Sigmoid colon (tissue), 6 donors: ENCODE measurements at regions not wholly inside any gene's neighbourhood (a gene's known extent, or its start where the extent isn't known, plus 50 kb on each side); places are given as distances from the start of the nearest gene placed in this dataset.

Experiments used
- DNase-seq: peaks from one replicate; pipeline ENCODE4 v3.0.0-alpha.2; 2019
- H3K27ac ChIP-seq, 4 donors: fragments of 200-600 bp; sonication (generic); one replicate each; pipeline ENCODE4 v1.5.1; 2016 to 2019; ENCODE audit warnings: mild to moderate bottlenecking in 1 of 4
- H3K27me3 ChIP-seq, 3 donors: fragments of 200-600 bp; sonication (generic); one replicate each; pipeline ENCODE4 v1.5.1; 2019; ENCODE audit warnings: mild to moderate bottlenecking in 1 of 3
- H3K36me3 ChIP-seq, 4 donors: fragments of 200-600 bp; sonication (generic); one replicate each; pipeline ENCODE4 v1.5.1; 2016 to 2019
- H3K4me1 ChIP-seq, 4 donors: fragments of 200-600 bp; sonication (generic); one replicate each; pipeline ENCODE4 v1.5.1; 2017 to 2019
- H3K4me3 ChIP-seq, 4 donors: fragments of 200-600 bp; sonication (generic); one replicate each; pipeline ENCODE4 v1.5.1; 2017 to 2019; ENCODE audit warnings: mild to moderate bottlenecking in 2 of 4, moderate library complexity in 1 of 4
- H3K9me3 ChIP-seq, 4 donors: fragments of 200-600 bp in 3 of 4; sonication (generic) in 3 of 4; one replicate each; pipeline versions ENCODE4 v1.5.1 to v1.6.1; 2013 to 2019
- EP300 ChIP-seq, 4 donors: sonication (generic); formaldehyde crosslinking; IDR thresholded peaks; one replicate each; pipeline ENCODE4 v1.6.1; 2017; ENCODE audit warnings: antibody characterized with exemption in 4 of 4
- POLR2A ChIP-seq, 2 donors: fragments of 450-650 bp; IDR thresholded peaks; one replicate each; pipeline ENCODE4 v1.6.1; 2016; ENCODE audit warnings: antibody characterized with exemption in 2 of 2, mild to moderate bottlenecking in 2 of 2, moderate library complexity in 2 of 2
- POLR2AphosphoS5 ChIP-seq, 4 donors: sonication (generic); formaldehyde crosslinking; IDR thresholded peaks; one replicate each; pipeline ENCODE4 v1.6.1; 2017; ENCODE audit warnings: antibody characterized with exemption in 4 of 4
- WGBS, 2 donors: extraction: QIAGEN DNeasy Blood & Tissue Kit; methylation state at CpG; one replicate each; pipeline ENCODE4 v1.1.7; 2013; 5-methylcytosine and 5-hydroxymethylcytosine counted together
- intact Hi-C: fragments of 100-400 bp; cut with DNase I; formaldehyde crosslinking; loops from one replicate; pipeline ENCODE4 v1.15.1; 2023
- TF ChIP-seq, protein P1 (sequence below), 4 experiments: fragments of 450-650 bp in 3 of 4; fragments of 200-600 bp in 1 of 4; IDR thresholded peaks; one replicate each; pipeline ENCODE4 v1.5.1; 2016 to 2019; ENCODE audit warnings: antibody characterized with exemption in 4 of 4, mild to moderate bottlenecking in 3 of 4, moderate library complexity in 2 of 4
- donor health status: healthy with polysubstance abuse.
- donor health status: healthy.

GRCh38 chr4:14334166-14334565 lies 668.1 kb upstream of the CPEB2 start:
- Histone ChIP-seq H3K36me3 (no peaks in the 10 kb centered on the region), H3K4me1 (no peaks in the 10 kb centered on the region), H3K9me3 (no peaks in the 10 kb centered on the region), H3K27ac (no peak overlapping the region), H3K27me3 (no peaks in the 10 kb centered on the region), H3K4me3 (no peak overlapping the region)
- DNase-seq = no peak
- no peak for TF ChIP-seq POLR2A (IDR thresholded peaks at IDR 0.05)
- intact Hi-C loops = no loop called here

- intact Hi-C loops = no loop called here
- no peak overlapping the region for H3K27ac ChIP-seq
- H3K27me3 ChIP-seq = no peaks in the 10 kb centered on the region
- no peaks in the 10 kb centered on the region for H3K4me1 ChIP-seq
- no peaks in the 10 kb centered on the region for H3K9me3 ChIP-seq
- DNase-seq = no peak
- TF ChIP-seq POLR2A (IDR thresholded peaks at IDR 0.05) (no peak), EP300 (IDR thresholded peaks at IDR 0.05) (no peak), POLR2AphosphoS5 (IDR thresholded peaks at IDR 0.05) (no peak)
- TF ChIP-seq, protein P1, sequence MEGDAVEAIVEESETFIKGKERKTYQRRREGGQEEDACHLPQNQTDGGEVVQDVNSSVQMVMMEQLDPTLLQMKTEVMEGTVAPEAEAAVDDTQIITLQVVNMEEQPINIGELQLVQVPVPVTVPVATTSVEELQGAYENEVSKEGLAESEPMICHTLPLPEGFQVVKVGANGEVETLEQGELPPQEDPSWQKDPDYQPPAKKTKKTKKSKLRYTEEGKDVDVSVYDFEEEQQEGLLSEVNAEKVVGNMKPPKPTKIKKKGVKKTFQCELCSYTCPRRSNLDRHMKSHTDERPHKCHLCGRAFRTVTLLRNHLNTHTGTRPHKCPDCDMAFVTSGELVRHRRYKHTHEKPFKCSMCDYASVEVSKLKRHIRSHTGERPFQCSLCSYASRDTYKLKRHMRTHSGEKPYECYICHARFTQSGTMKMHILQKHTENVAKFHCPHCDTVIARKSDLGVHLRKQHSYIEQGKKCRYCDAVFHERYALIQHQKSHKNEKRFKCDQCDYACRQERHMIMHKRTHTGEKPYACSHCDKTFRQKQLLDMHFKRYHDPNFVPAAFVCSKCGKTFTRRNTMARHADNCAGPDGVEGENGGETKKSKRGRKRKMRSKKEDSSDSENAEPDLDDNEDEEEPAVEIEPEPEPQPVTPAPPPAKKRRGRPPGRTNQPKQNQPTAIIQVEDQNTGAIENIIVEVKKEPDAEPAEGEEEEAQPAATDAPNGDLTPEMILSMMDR (IDR thresholded peaks at IDR 0.05) = no peak
- H3K4me3 ChIP-seq = no peak overlapping the region
- no peaks in the 10 kb centered on the region for H3K36me3 ChIP-seq
- WGBS, 2 donors = 94 to 97% methylated on average over 3 of the region's 3 CpGs
These were observed 666.4 kb upstream of the CPEB2 start for GRCh38 chr4:14335872-14336271.

GRCh38 chr4:14336656-14337055 lies 665.6 kb upstream of the CPEB2 start:
- intact Hi-C loops = no loop called here
- Histone ChIP-seq H3K27ac (no peak overlapping the region), H3K9me3 (no peaks in the 10 kb centered on the region), H3K4me3 (no peak overlapping the region), H3K4me1 (no peaks in the 10 kb centered on the region), H3K27me3 (no peaks in the 10 kb centered on the region), H3K36me3 (no peaks in the 10 kb centered on the region)
- WGBS, 2 donors = 46 to 66% methylated on average over 2 of the region's 2 CpGs
- no peak for DNase-seq
- TF ChIP-seq EP300 (IDR thresholded peaks at IDR 0.05) (no peak), POLR2A (IDR thresholded peaks at IDR 0.05) (no peak), POLR2AphosphoS5 (IDR thresholded peaks at IDR 0.05) (no peak)
- TF ChIP-seq, protein P1 (IDR thresholded peaks at IDR 0.05) = no peak

DNA sequence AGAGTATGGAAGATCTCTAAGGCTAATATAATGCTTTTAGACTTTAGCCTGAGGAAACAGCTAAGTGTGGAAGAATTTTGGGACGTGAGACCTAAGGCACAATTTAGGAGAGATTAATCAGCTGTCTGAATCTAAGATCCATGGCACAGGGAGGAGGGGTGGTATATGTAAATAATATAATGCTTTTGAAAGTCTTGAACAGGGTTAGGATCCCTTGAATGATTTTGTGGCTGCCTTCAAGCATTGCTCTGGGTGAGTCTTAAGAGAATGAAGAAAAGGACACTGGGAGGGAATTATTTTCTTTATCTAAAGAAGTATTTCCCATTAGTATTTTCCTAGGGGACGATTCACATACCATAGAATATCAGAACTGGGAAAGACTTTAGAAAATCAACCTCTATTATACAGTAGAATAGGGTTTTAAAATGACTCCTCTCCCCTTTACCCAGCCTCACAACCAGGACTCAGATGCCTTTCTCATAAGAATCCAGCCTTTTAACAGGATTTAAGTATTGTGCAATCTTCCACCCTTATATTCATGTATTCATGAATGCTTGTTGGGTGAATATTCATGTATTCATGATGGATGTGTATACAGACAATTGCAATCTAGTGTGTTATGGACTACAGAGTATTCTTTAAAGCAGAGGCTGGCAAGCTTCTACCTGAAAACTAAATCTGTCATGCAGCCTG lies 664.2 kb upstream of the CPEB2 start:
- no peaks in the 10 kb centered on the region for H3K9me3 ChIP-seq
- H3K27me3 ChIP-seq = no peaks in the 10 kb centered on the region
- WGBS, 2 donors = 68 to 76% methylated on average over 2 of the region's 2 CpGs
- no peaks in the 10 kb centered on the region for H3K4me1 ChIP-seq
- TF ChIP-seq POLR2AphosphoS5 (IDR thresholded peaks at IDR 0.05) (no peak), POLR2A (IDR thresholded peaks at IDR 0.05) (no peak), EP300 (IDR thresholded peaks at IDR 0.05) (no peak)
- TF ChIP-seq, protein P1 (IDR thresholded peaks at IDR 0.05) = no peak
- intact Hi-C loops = no loop called here
- H3K4me3 ChIP-seq = no peak overlapping the region
- H3K36me3 ChIP-seq = no peaks in the 10 kb centered on the region
- no peak overlapping the region for H3K27ac ChIP-seq
- no peak for DNase-seq

GRCh38 chr4:14338585-14339265 lies 663.6 kb upstream of the CPEB2 start:
- no peak for DNase-seq
- TF ChIP-seq, protein P1 (IDR thresholded peaks at IDR 0.05) = no peak
- TF ChIP-seq EP300 (IDR thresholded peaks at IDR 0.05) (no peak), POLR2A (IDR thresholded peaks at IDR 0.05) (no peak), POLR2AphosphoS5 (IDR thresholded peaks at IDR 0.05) (no peak)
- Histone ChIP-seq H3K36me3 (no peaks in the 10 kb centered on the region), H3K27ac (no peak overlapping the region), H3K27me3 (no peaks in the 10 kb centered on the region), H3K4me1 (no peaks in the 10 kb centered on the region), H3K9me3 (no peaks in the 10 kb centered on the region), H3K4me3 (no peak overlapping the region)
- intact Hi-C loops = no loop called here
- 81 to 86% methylated on average over 4 of the region's 4 CpGs for WGBS, 2 donors
